Gastroesophageal sphincter (tissue), 4 donors: ENCODE measurements at regions not wholly inside any gene's neighbourhood (a gene's known extent, or its start where the extent isn't known, plus 50 kb on each side); places are given as distances from the start of the nearest gene placed in this dataset.

Experiments used
- ATAC-seq: fragments of 150-250 bp; one replicate; pipeline ENCODE4 v1.9.1; 2016; ENCODE audit warnings: mild to moderate bottlenecking, moderate library complexity
- H3K27ac ChIP-seq, 4 donors: fragments of 200-600 bp; sonication (generic) in 3 of 4; 1 replicate in 3 of 4; 2 replicates in 1 of 4; pipeline ENCODE4 v1.5.1; 2016 to 2019
- H3K27me3 ChIP-seq: fragments of 200-600 bp; sonication (generic); one replicate; pipeline ENCODE4 v1.5.1; 2019
- H3K36me3 ChIP-seq, 2 donors: fragments of 200-600 bp; sonication (generic); one replicate each; pipeline ENCODE4 v1.5.1; 2019; ENCODE audit warnings: control low read depth in 1 of 2
- H3K4me1 ChIP-seq, 3 donors: fragments of 200-600 bp; sonication (generic); 1 replicate in 2 of 3; 2 replicates in 1 of 3; pipeline ENCODE4 v1.5.1; 2016 to 2019; ENCODE audit warnings: control low read depth in 2 of 3
- H3K4me3 ChIP-seq, 2 donors: fragments of 200-600 bp; sonication (generic); one replicate each; pipeline ENCODE4 v1.5.1; 2019; ENCODE audit warnings: mild to moderate bottlenecking in 1 of 2, moderate library complexity in 1 of 2
- H3K9me3 ChIP-seq, 3 donors: fragments of 200-600 bp; sonication (generic); one replicate each; pipeline ENCODE4 v1.5.1; 2017 to 2019; ENCODE audit warnings: control low read depth in 2 of 3
- CTCF ChIP-seq, 4 experiments: fragments of 200-600 bp in 2 of 4; fragments of 450-650 bp in 2 of 4; sonication (generic) in 1 of 4; IDR thresholded peaks; one replicate each; pipeline ENCODE4 v1.5.1; 2017 to 2019; ENCODE audit warnings: antibody characterized with exemption in 4 of 4, mild to moderate bottlenecking in 2 of 4, moderate library complexity in 2 of 4
- EP300 ChIP-seq: sonication (generic); formaldehyde crosslinking; IDR thresholded peaks from one replicate; pipeline ENCODE4 v1.6.1; 2017; ENCODE audit warnings: antibody characterized with exemption, mild to moderate bottlenecking
- POLR2A ChIP-seq, 2 donors: fragments of 450-650 bp; IDR thresholded peaks; one replicate each; pipeline ENCODE4 v1.6.1; 2017; ENCODE audit warnings: antibody characterized with exemption in 2 of 2, mild to moderate bottlenecking in 2 of 2, moderate library complexity in 1 of 2
- POLR2AphosphoS5 ChIP-seq: sonication (generic); formaldehyde crosslinking; IDR thresholded peaks from one replicate; pipeline ENCODE4 v1.6.1; 2017; ENCODE audit warnings: antibody characterized with exemption
- WGBS, 2 donors: methylation state at CpG; one replicate each; pipeline ENCODE4 v1.1.5; 2018; ENCODE audit warnings: low coverage in 1 of 2; 5-methylcytosine and 5-hydroxymethylcytosine counted together

GRCh38 chr6:10235344-10235743, 179.5 kb downstream of the TFAP2A start:
- 56 to 80% methylated on average over 4 of the region's 4 CpGs for WGBS, 2 donors
- Histone ChIP-seq H3K4me1 (no peaks in the 10 kb centered on the region), H3K36me3 (no peaks in the 10 kb centered on the region), H3K27me3 (peaks cover 4% of the 10 kb centered on the region), H3K4me3 (no peak overlapping the region), H3K27ac (no peak overlapping the region), H3K9me3 (no peaks in the 10 kb centered on the region)
- no peak for ATAC-seq
- no peak for TF ChIP-seq EP300
- no peak for TF ChIP-seq POLR2A (IDR thresholded peaks at IDR 0.05)
- no peak for TF ChIP-seq POLR2AphosphoS5
- no peak for TF ChIP-seq CTCF (IDR thresholded peaks at IDR 0.05)

- Histone ChIP-seq H3K27me3 (no peaks in the 10 kb centered on the region), H3K27ac (no peak overlapping the region), H3K4me1 (no peaks in the 10 kb centered on the region), H3K4me3 (no peak overlapping the region), H3K36me3 (no peaks in the 10 kb centered on the region), H3K9me3 (peaks cover 0 to 10% (median 0%) of the 10 kb centered on the region in 3 donors)
- no peak for ATAC-seq
- TF ChIP-seq POLR2A (IDR thresholded peaks at IDR 0.05) = no peak
- TF ChIP-seq EP300 = no peak
- TF ChIP-seq POLR2AphosphoS5 = no peak
- TF ChIP-seq CTCF (IDR thresholded peaks at IDR 0.05) = no peak
These were observed 184.3 kb downstream of the TFAP2A start for GRCh38 chr6:10230531-10230930.

GRCh38 chr6:10223841-10224240, 191.0 kb downstream of the TFAP2A start:
- no peaks in the 10 kb centered on the region for H3K4me1 ChIP-seq
- ATAC-seq = no peak
- H3K27ac ChIP-seq = no peak overlapping the region
- H3K4me3 ChIP-seq = no peak overlapping the region
- H3K27me3 ChIP-seq = no peaks in the 10 kb centered on the region
- TF ChIP-seq EP300 (no peak), CTCF (IDR thresholded peaks at IDR 0.05) (no peak), POLR2AphosphoS5 (no peak), POLR2A (IDR thresholded peaks at IDR 0.05) (no peak)
- 88 to 100% methylated on average over 1 to 2 of the region's 4 CpGs for WGBS, 2 donors
- H3K9me3 ChIP-seq = peaks cover 0 to 10% (median 0%) of the 10 kb centered on the region in 3 donors
- H3K36me3 ChIP-seq = no peaks in the 10 kb centered on the region

GRCh38 chr6:10221178-10221577, 193.7 kb downstream of the TFAP2A start:
- no peaks in the 10 kb centered on the region for H3K4me1 ChIP-seq
- 43 to 54% methylated on average over 5 of the region's 5 CpGs for WGBS, 2 donors
- H3K9me3 ChIP-seq = no peaks in the 10 kb centered on the region
- no peaks in the 10 kb centered on the region for H3K36me3 ChIP-seq
- no peaks in the 10 kb centered on the region for H3K27me3 ChIP-seq
- no peak overlapping the region for H3K4me3 ChIP-seq
- H3K27ac ChIP-seq = no peak overlapping the region
- ATAC-seq = no peak
- TF ChIP-seq POLR2A (IDR thresholded peaks at IDR 0.05) = no peak

- TF ChIP-seq EP300 (no peak), CTCF (IDR thresholded peaks at IDR 0.05) (no peak), POLR2AphosphoS5 (no peak), POLR2A (IDR thresholded peaks at IDR 0.05) (no peak)
- H3K4me1 ChIP-seq = no peaks in the 10 kb centered on the region
- H3K27ac ChIP-seq = no peak overlapping the region
- H3K36me3 ChIP-seq = no peaks in the 10 kb centered on the region
- H3K27me3 ChIP-seq = no peaks in the 10 kb centered on the region
- ATAC-seq = no peak
- no peak overlapping the region for H3K4me3 ChIP-seq
- WGBS, 2 donors = 93 to 96% methylated on average over 2 of the region's 2 CpGs
- no peaks in the 10 kb centered on the region for H3K9me3 ChIP-seq
These were observed 195.4 kb downstream of the TFAP2A start for GRCh38 chr6:10219510-10219909.

GRCh38 chr6:10217111-10217510, 197.8 kb downstream of the TFAP2A start:
- Histone ChIP-seq H3K4me3 (no peak overlapping the region), H3K4me1 (no peaks in the 10 kb centered on the region), H3K36me3 (no peaks in the 10 kb centered on the region), H3K27me3 (no peaks in the 10 kb centered on the region), H3K27ac (no peak overlapping the region), H3K9me3 (no peaks in the 10 kb centered on the region)
- no peak for TF ChIP-seq EP300
- no peak for TF ChIP-seq POLR2A (IDR thresholded peaks at IDR 0.05)
- no peak for TF ChIP-seq CTCF (IDR thresholded peaks at IDR 0.05)
- TF ChIP-seq POLR2AphosphoS5 = no peak
- 58 to 83% methylated on average over 5 of the region's 5 CpGs for WGBS, 2 donors
- no peak for ATAC-seq
